K562 (cell line): ENCODE measurements at regions not wholly inside any gene's neighbourhood (a gene's known extent, or its start where the extent isn't known, plus 50 kb on each side); places are given as distances from the start of the nearest gene placed in this dataset.

Experiments
- ARNT ChIP-seq, 2 experiments: fragments of 450-650 bp; IDR thresholded peaks; 2 replicates each; pipeline ENCODE4 v1.6.1; 2016; ENCODE audit warnings: mild to moderate bottlenecking in 1 of 2
- CBFA2T2 ChIP-seq: fragments of 450-650 bp; conservative IDR thresholded peaks from 2 replicates; pipeline ENCODE4 v1.6.1; 2017; ENCODE audit warnings: mild to moderate bottlenecking
- CHD1 ChIP-seq: fragments of 200-600 bp; sonication (generic); IDR thresholded peaks from one replicate; pipeline ENCODE4 v1.6.1; 2012; ENCODE audit warnings: mild to moderate bottlenecking, moderate library complexity, low read length, inconsistent platforms
- CREM ChIP-seq: IDR thresholded peaks from 2 replicates; pipeline ENCODE4 v1.6.1; 2014; ENCODE audit warnings: antibody characterized with exemption, low read depth
- FOSL1 ChIP-seq: fragments of 200-800 bp; sonication (Bioruptor generic); conservative IDR thresholded peaks from 2 replicates; pipeline ENCODE4 v1.6.1; 2016; ENCODE audit warnings: missing genetic modification characterization, missing compliant biosample characterization
- HCFC1 ChIP-seq: IDR thresholded peaks from 2 replicates; pipeline ENCODE4 v1.6.1; 2012; ENCODE audit warnings: low read depth, low read length, improper control_type of control experiment
- HNRNPK ChIP-seq: fragments of 200-400 bp; formaldehyde crosslinking; IDR thresholded peaks from one replicate; pipeline ENCODE4 v1.6.1; 2018; ENCODE audit warnings: mild to moderate bottlenecking, low read depth, low read length; ENCODE audit not compliant: poor library complexity, severe bottlenecking
- KDM1A ChIP-seq, 2 experiments: fragments of 450-650 bp; IDR thresholded peaks; 2 replicates each; pipeline ENCODE4 v1.6.1; 2016; ENCODE audit warnings: mild to moderate bottlenecking in 2 of 2
- MCM2 ChIP-seq: fragments of 450-650 bp; IDR thresholded peaks from 2 replicates; pipeline ENCODE4 v1.6.1; 2017; ENCODE audit warnings: low read depth, mild to moderate bottlenecking
- NCOA6 ChIP-seq: fragments of 450-650 bp; IDR thresholded peaks from 2 replicates; pipeline ENCODE4 v1.6.1; 2017; ENCODE audit warnings: mild to moderate bottlenecking
- NFE2L1 ChIP-seq: fragments of 450-650 bp; IDR thresholded peaks from 2 replicates; pipeline ENCODE4 v1.6.1; 2016; ENCODE audit warnings: missing genetic modification characterization, low read depth, mild to moderate bottlenecking, missing compliant biosample characterization, moderate library complexity, borderline replicate concordance
- POLR3A ChIP-seq: IDR thresholded peaks from 2 replicates; pipeline ENCODE4 v1.6.1; 2011; ENCODE audit warnings: borderline replicate concordance, mild to moderate bottlenecking, moderate library complexity; ENCODE audit not compliant: insufficient read length, insufficient read depth; ENCODE audit errors: extremely low read depth
- TEAD1 ChIP-seq, 2 experiments: fragments of 450-650 bp in 1 of 2; sonication (generic) in 1 of 2; formaldehyde crosslinking; IDR thresholded peaks; 2 replicates each; pipeline versions ENCODE4 v1.4.0 to v1.8.0; 2020 to 2022; ENCODE audit warnings: mild to moderate bottlenecking in 2 of 2, missing genetic modification reagents in 1 of 2
- ZNF316 ChIP-seq: fragments of 450-650 bp; IDR thresholded peaks from 2 replicates; pipeline ENCODE4 v1.6.1; 2016
- ZNF57 ChIP-seq: fragments of 450-650 bp; formaldehyde crosslinking; IDR thresholded peaks from 2 replicates; pipeline ENCODE4 v1.4.0; 2020; ENCODE audit warnings: mild to moderate bottlenecking, moderate library complexity
- TF ChIP-seq, protein P1 (sequence below): fragments of 450-650 bp; formaldehyde crosslinking; IDR thresholded peaks from 2 replicates; pipeline ENCODE4 v1.4.0; 2022; ENCODE audit warnings: missing genetic modification characterization
- TF ChIP-seq, protein P2 (sequence below): fragments of 200-800 bp; sonication (Bioruptor generic); IDR thresholded peaks from 2 replicates; pipeline ENCODE4 v1.6.1; 2017; ENCODE audit warnings: missing genetic modification characterization, missing compliant biosample characterization
- TF ChIP-seq, protein P3 (sequence below): IDR thresholded peaks from 2 replicates; pipeline ENCODE4 v1.6.1; 2014; ENCODE audit warnings: antibody characterized with exemption
- TF ChIP-seq, protein P4 (sequence below): IDR thresholded peaks from 3 replicates; pipeline ENCODE4 v1.6.1; 2011; ENCODE audit warnings: borderline replicate concordance, mild to moderate bottlenecking, moderate library complexity; ENCODE audit not compliant: insufficient read length; ENCODE audit errors: extremely low read depth
- TF ChIP-seq, protein P5 (sequence below): fragments of 250-450 bp; sonication (Bioruptor Pico); IDR thresholded peaks from 2 replicates; pipeline ENCODE4 v1.9.0; 2021; ENCODE audit warnings: mild to moderate bottlenecking
- TF ChIP-seq, protein P6 (sequence below): fragments of 450-650 bp; IDR thresholded peaks from 2 replicates; pipeline ENCODE4 v1.6.1; 2014; ENCODE audit warnings: low read depth, mild to moderate bottlenecking, moderate library complexity, borderline replicate concordance

DNA sequence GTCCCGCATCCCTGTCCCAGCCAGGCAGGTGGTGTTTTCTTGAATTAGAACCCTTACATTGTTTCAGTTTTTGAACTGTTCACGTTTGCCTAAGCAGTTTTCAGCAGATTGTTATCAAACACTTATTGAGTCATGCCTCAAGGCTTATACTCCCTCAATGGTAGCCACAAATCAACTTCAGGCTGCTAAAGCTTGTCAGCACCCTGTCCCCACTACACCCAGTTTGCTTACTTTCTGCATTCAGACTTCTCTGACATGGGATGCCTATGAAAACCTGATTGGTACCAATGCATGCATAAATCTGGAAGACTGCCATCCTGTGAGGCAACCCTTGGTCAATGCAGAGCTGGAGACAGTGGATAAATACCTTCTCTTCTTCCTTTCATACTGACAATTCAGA is 225.4 kb downstream of the BTG1 start (continued):
- TF ChIP-seq HNRNPK (no peak), KDM1A (IDR thresholded peaks at IDR 0.05) (no peak), ARNT (IDR thresholded peaks at IDR 0.05) (no peak), CHD1 (no peak), FOSL1 (tag) (peak; percentile 84), HCFC1 (no peak), NCOA6 (no peak), ZNF316 (no peak), POLR3A (no peak), CREM (peak; percentile 28; the same call in 1 of the 2 replicates), MCM2 (no peak), NFE2L1 (tag) (no peak), CBFA2T2 (no peak), TEAD1 (CRISPR knock-in tag; IDR thresholded peaks at IDR 0.05) (no peak), ZNF57 (CRISPR knock-in tag) (no peak)
- TF ChIP-seq, protein P1, sequence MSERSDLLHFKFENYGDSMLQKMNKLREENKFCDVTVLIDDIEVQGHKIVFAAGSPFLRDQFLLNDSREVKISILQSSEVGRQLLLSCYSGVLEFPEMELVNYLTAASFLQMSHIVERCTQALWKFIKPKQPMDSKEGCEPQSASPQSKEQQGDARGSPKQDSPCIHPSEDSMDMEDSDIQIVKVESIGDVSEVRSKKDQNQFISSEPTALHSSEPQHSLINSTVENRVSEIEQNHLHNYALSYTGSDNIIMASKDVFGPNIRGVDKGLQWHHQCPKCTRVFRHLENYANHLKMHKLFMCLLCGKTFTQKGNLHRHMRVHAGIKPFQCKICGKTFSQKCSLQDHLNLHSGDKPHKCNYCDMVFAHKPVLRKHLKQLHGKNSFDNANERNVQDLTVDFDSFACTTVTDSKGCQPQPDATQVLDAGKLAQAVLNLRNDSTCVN: no peak
- TF ChIP-seq, protein P2, sequence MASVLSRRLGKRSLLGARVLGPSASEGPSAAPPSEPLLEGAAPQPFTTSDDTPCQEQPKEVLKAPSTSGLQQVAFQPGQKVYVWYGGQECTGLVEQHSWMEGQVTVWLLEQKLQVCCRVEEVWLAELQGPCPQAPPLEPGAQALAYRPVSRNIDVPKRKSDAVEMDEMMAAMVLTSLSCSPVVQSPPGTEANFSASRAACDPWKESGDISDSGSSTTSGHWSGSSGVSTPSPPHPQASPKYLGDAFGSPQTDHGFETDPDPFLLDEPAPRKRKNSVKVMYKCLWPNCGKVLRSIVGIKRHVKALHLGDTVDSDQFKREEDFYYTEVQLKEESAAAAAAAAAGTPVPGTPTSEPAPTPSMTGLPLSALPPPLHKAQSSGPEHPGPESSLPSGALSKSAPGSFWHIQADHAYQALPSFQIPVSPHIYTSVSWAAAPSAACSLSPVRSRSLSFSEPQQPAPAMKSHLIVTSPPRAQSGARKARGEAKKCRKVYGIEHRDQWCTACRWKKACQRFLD (CRISPR knock-in tag): no peak
- TF ChIP-seq, protein P3, sequence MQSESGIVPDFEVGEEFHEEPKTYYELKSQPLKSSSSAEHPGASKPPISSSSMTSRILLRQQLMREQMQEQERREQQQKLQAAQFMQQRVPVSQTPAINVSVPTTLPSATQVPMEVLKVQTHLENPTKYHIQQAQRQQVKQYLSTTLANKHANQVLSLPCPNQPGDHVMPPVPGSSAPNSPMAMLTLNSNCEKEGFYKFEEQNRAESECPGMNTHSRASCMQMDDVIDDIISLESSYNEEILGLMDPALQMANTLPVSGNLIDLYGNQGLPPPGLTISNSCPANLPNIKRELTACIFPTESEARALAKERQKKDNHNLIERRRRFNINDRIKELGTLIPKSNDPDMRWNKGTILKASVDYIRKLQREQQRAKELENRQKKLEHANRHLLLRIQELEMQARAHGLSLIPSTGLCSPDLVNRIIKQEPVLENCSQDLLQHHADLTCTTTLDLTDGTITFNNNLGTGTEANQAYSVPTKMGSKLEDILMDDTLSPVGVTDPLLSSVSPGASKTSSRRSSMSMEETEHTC: no peak
- TF ChIP-seq, protein P4, sequence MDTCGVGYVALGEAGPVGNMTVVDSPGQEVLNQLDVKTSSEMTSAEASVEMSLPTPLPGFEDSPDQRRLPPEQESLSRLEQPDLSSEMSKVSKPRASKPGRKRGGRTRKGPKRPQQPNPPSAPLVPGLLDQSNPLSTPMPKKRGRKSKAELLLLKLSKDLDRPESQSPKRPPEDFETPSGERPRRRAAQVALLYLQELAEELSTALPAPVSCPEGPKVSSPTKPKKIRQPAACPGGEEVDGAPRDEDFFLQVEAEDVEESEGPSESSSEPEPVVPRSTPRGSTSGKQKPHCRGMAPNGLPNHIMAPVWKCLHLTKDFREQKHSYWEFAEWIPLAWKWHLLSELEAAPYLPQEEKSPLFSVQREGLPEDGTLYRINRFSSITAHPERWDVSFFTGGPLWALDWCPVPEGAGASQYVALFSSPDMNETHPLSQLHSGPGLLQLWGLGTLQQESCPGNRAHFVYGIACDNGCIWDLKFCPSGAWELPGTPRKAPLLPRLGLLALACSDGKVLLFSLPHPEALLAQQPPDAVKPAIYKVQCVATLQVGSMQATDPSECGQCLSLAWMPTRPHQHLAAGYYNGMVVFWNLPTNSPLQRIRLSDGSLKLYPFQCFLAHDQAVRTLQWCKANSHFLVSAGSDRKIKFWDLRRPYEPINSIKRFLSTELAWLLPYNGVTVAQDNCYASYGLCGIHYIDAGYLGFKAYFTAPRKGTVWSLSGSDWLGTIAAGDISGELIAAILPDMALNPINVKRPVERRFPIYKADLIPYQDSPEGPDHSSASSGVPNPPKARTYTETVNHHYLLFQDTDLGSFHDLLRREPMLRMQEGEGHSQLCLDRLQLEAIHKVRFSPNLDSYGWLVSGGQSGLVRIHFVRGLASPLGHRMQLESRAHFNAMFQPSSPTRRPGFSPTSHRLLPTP: no peak
- TF ChIP-seq, protein P5, sequence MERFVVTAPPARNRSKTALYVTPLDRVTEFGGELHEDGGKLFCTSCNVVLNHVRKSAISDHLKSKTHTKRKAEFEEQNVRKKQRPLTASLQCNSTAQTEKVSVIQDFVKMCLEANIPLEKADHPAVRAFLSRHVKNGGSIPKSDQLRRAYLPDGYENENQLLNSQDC (CRISPR knock-in tag): no peak
- TF ChIP-seq, protein P6, sequence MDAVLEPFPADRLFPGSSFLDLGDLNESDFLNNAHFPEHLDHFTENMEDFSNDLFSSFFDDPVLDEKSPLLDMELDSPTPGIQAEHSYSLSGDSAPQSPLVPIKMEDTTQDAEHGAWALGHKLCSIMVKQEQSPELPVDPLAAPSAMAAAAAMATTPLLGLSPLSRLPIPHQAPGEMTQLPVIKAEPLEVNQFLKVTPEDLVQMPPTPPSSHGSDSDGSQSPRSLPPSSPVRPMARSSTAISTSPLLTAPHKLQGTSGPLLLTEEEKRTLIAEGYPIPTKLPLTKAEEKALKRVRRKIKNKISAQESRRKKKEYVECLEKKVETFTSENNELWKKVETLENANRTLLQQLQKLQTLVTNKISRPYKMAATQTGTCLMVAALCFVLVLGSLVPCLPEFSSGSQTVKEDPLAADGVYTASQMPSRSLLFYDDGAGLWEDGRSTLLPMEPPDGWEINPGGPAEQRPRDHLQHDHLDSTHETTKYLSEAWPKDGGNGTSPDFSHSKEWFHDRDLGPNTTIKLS: no peak
